SU-DHL-6 (cell line): ENCODE measurements at regions not wholly inside any gene's neighbourhood (a gene's known extent, or its start where the extent isn't known, plus 50 kb on each side); places are given as distances from the start of the nearest gene placed in this dataset.

ENCODE experiments used
- H2AFZ ChIP-seq: fragments of 200-600 bp; sonication (generic); 2 replicates; pipeline ENCODE4 v1.6.1; 2014; ENCODE audit warnings: low read depth, mild to moderate bottlenecking, moderate library complexity, mixed read lengths, antibody characterized with exemption, low read length; ENCODE audit not compliant: severe bottlenecking
- H3F3A ChIP-seq: fragments of 200-600 bp; shearing (Covaris generic); 2 replicates; pipeline ENCODE4 v1.6.0; 2016; ENCODE audit warnings: antibody characterized with exemption, mild to moderate bottlenecking; ENCODE audit not compliant: insufficient read depth
- H3K27ac ChIP-seq: fragments of 200-600 bp; sonication (generic); 2 replicates; pipeline ENCODE4 v1.5.1; 2016; ENCODE audit warnings: low read depth, mild to moderate bottlenecking, low read length, moderate library complexity, mixed read lengths
- H3K27me3 ChIP-seq: fragments of 200-600 bp; sonication (generic), shearing (Covaris generic); 2 replicates; pipeline ENCODE4 v1.6.0; 2014; ENCODE audit warnings: mild to moderate bottlenecking, low read length
- H3K36me3 ChIP-seq: fragments of 200-600 bp; sonication (generic); 2 replicates; pipeline ENCODE4 v1.6.1; 2014; ENCODE audit warnings: mild to moderate bottlenecking, low read length, mixed read lengths
- H3K4me2 ChIP-seq: fragments of 300-600, 200-600 bp; shearing (Covaris generic), sonication (generic); 2 replicates; pipeline ENCODE4 v1.6.0; 2014; ENCODE audit warnings: low read length, low read depth, mild to moderate bottlenecking; ENCODE audit not compliant: poor library complexity, severe bottlenecking
- H3K4me3 ChIP-seq: fragments of 200-600 bp; sonication (generic); 2 replicates; pipeline ENCODE4 v1.5.1; 2014; ENCODE audit warnings: antibody characterized with exemption, low read length, mild to moderate bottlenecking, mixed read lengths; ENCODE audit not compliant: insufficient read depth, poor library complexity, severe bottlenecking
- H3K79me2 ChIP-seq: fragments of 200-600 bp; sonication (generic); 2 replicates; pipeline ENCODE4 v1.6.1; 2014; ENCODE audit warnings: mild to moderate bottlenecking, low read length, moderate library complexity; ENCODE audit not compliant: insufficient read depth
- H3K9ac ChIP-seq: fragments of 200-600 bp; sonication (generic); 2 replicates; pipeline ENCODE4 v1.7.0; 2014; ENCODE audit warnings: mild to moderate bottlenecking, low read length
- H3K9me2 ChIP-seq: fragments of 200-600 bp; sonication (generic); replicated peaks from 2 replicates; pipeline ENCODE4 v1.6.1; 2014; ENCODE audit warnings: low read length; ENCODE audit not compliant: insufficient read depth
- H3K9me3 ChIP-seq: fragments of 200-600 bp; sonication (generic); 2 replicates; pipeline ENCODE4 v1.6.1; 2014; ENCODE audit warnings: low read length, mixed read lengths; ENCODE audit not compliant: insufficient read depth
- H4K20me1 ChIP-seq: fragments of 200-600 bp; sonication (generic); 2 replicates; pipeline ENCODE4 v1.6.1; 2014; ENCODE audit warnings: low read depth, mild to moderate bottlenecking, antibody characterized with exemption, low read length, moderate library complexity, mixed read lengths
- EZH2phosphoT487 ChIP-seq: fragments of 200-600 bp; sonication (generic), shearing (Covaris generic); conservative IDR thresholded peaks from 2 replicates; pipeline ENCODE4 v1.6.1; 2018; ENCODE audit warnings: mild to moderate bottlenecking, antibody characterized with exemption, low read length, moderate library complexity, mixed read lengths
- TF ChIP-seq, protein P1 (sequence below): fragments of 200-600 bp; sonication (generic); IDR thresholded peaks from one replicate; pipeline ENCODE4 v1.5.1; 2017; ENCODE audit warnings: antibody characterized with exemption, mild to moderate bottlenecking, low read length, moderate library complexity; ENCODE audit not compliant: insufficient read depth, poor library complexity, severe bottlenecking

DNA sequence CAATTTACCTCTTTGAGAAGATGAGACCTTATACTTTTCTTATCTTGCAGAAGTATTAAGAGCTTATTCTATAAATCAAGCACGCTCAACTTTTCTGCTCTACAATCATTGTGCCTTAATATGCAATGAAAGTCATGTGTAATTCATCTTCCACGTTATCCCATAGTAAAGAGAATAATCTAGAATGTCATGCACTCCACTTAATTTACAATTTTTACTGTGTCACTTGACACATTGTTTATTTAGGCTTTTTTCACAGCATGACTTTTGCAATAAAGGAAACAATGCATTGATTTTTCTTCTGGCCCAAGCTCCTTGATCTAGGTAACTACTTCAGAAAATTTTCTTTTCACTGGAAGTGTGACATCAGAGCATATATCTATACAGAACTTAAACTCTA, 290.9 kb downstream of the HHIPL2 start:
- H3K4me3 ChIP-seq, result no peak overlapping the region
- no peak overlapping the region for H3K9ac ChIP-seq
- no peaks in the 10 kb centered on the region for H4K20me1 ChIP-seq
- no peaks in the 10 kb centered on the region for H3K36me3 ChIP-seq
- H3K79me2 ChIP-seq, result no peaks in the 10 kb centered on the region
- no peaks in the 10 kb centered on the region for H3K27me3 ChIP-seq
- H2AFZ ChIP-seq, result no peak overlapping the region
- no peaks in the 10 kb centered on the region for H3K9me2 ChIP-seq
- TF ChIP-seq EZH2phosphoT487, result no peak
- TF ChIP-seq, protein P1, sequence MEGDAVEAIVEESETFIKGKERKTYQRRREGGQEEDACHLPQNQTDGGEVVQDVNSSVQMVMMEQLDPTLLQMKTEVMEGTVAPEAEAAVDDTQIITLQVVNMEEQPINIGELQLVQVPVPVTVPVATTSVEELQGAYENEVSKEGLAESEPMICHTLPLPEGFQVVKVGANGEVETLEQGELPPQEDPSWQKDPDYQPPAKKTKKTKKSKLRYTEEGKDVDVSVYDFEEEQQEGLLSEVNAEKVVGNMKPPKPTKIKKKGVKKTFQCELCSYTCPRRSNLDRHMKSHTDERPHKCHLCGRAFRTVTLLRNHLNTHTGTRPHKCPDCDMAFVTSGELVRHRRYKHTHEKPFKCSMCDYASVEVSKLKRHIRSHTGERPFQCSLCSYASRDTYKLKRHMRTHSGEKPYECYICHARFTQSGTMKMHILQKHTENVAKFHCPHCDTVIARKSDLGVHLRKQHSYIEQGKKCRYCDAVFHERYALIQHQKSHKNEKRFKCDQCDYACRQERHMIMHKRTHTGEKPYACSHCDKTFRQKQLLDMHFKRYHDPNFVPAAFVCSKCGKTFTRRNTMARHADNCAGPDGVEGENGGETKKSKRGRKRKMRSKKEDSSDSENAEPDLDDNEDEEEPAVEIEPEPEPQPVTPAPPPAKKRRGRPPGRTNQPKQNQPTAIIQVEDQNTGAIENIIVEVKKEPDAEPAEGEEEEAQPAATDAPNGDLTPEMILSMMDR, result no peak
- no peak overlapping the region for H3K27ac ChIP-seq
- H3K4me2 ChIP-seq, result no peak overlapping the region
- H3K9me3 ChIP-seq, result no peaks in the 10 kb centered on the region
- no peaks in the 10 kb centered on the region for H3F3A ChIP-seq

DNA sequence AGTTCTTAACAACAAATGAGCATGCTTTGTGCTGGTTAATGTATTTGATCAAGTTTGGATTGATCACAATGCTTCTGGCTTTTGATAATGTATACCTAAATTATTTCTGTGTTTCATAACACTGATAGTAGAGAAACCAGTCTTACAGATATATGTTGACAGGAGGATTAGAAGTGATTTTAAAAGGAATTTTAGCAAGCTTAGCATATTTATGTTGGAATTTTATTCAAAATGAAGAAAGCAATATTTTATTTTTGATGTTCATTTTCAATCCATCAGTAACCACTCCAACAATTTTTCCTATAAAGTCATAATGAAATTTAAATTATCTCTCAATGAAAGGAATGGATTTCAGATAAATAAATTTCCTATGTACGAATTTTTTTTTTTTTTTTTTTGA, 291.8 kb downstream of the HHIPL2 start:
- Histone ChIP-seq H3K27ac (no peak overlapping the region), H4K20me1 (no peaks in the 10 kb centered on the region), H3K4me2 (no peak overlapping the region), H3F3A (no peaks in the 10 kb centered on the region), H3K27me3 (no peaks in the 10 kb centered on the region), H3K9ac (no peak overlapping the region), H3K36me3 (no peaks in the 10 kb centered on the region), H3K4me3 (no peak overlapping the region), H3K9me2 (no peaks in the 10 kb centered on the region), H3K9me3 (no peaks in the 10 kb centered on the region), H2AFZ (no peak overlapping the region), H3K79me2 (no peaks in the 10 kb centered on the region)
- TF ChIP-seq EZH2phosphoT487, result no peak
- TF ChIP-seq, protein P1, result no peak

DNA sequence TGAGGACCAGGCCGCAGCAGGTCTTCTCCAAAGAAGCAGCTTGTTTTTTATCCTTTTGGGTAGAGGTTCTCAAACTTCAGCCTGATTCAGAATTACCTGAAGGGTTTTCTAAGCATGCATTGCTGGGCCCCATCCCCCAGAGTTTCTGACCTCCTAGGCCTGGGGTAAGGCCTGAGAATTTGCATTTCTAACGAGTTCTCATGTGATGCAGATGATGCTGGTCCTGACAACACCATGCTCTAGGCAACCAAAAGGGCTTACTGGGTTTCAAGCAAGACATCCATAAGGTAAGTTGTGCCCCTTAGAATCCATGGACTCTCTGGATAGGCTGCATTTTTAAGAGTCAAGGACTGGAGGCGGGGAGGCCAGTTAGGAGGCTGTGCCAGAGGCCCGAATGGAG, 295.1 kb downstream of the HHIPL2 start:
- Histone ChIP-seq H2AFZ (no peak overlapping the region), H3F3A (no peaks in the 10 kb centered on the region), H3K9me3 (no peaks in the 10 kb centered on the region), H3K9ac (no peak overlapping the region), H3K27me3 (no peaks in the 10 kb centered on the region), H3K36me3 (no peaks in the 10 kb centered on the region), H3K9me2 (no peaks in the 10 kb centered on the region), H3K4me3 (no peak overlapping the region), H3K27ac (no peak overlapping the region), H3K4me2 (no peak overlapping the region), H3K79me2 (no peaks in the 10 kb centered on the region), H4K20me1 (no peaks in the 10 kb centered on the region)
- TF ChIP-seq, protein P1, result no peak
- no peak for TF ChIP-seq EZH2phosphoT487
